ENCODE measurements at regions not wholly inside any gene's neighbourhood (a gene's known extent, or its start where the extent isn't known, plus 50 kb on each side); places are given as distances from the start of the nearest gene placed in this dataset.

DNA sequence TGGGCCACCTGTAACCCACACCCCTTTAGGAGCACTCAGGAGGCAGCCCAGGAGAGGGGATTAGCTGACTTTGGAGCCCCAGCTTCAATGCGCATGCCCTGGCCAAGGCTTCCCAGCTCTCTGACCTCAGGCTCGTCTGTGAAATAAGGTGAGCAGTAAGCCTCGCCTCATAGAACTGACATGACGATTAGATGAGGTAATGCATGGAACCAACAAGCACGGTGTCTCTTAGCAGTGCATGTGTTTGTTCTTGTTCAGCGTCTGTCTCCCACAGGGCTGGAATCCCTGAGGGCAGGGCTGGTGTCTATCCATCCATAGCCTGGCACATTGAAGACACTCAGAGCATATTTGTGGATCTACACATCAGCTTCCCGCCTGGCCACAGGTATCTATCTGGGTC is 415.4 kb downstream of the MN1 start (continued):
- TF ChIP-seq MAFK (IDR thresholded peaks at IDR 0.05; ENCODE audit: low read depth, low read length): no peak

DNA sequence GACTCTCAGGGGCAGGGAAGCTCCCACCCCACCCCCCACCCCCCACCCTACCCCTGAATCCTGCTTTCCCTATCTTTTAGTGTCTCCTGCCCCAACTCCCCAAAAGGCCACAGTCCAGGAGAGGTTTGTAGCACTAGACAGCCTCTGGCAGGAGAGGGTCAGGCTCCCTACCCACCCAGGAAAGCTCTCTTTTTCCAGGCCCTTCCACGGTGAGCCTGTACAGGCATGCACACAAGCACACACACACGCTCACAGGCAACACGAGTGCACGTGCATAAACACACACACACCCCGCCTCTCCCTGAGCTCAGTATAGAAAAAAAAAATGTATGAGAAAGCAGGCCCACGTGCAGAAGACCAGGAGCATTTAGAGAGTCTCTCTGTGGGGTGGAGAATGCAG is 414.0 kb downstream of the MN1 start:
- Histone ChIP-seq H3K4ac (replicated peaks; ENCODE audit: insufficient read length, low read depth, low read length) (no peak overlapping the region), H2AFZ (ENCODE audit: low read length) (no peak overlapping the region), H3K23ac (ENCODE audit: insufficient read length) (no peak overlapping the region), H3K14ac (ENCODE audit: insufficient read length) (no peak overlapping the region), H4K8ac (ENCODE audit: extremely low read depth, insufficient read depth, low read length) (no peak overlapping the region), H3K9me3 (ENCODE audit: insufficient read depth in 2 of 2, low read depth in 1 of 2, low read length in 1 of 2) (no peaks in the 10 kb centered on the region), H3K79me2 (ENCODE audit: control insufficient read depth in 1 of 2, insufficient read depth in 2 of 2, low read length in 2 of 2) (no peaks in the 10 kb centered on the region), H2BK15ac (ENCODE audit: low read length) (no peak overlapping the region), H2BK12ac (ENCODE audit: low read depth, low read length) (no peak overlapping the region), H3K56ac (replicated peaks; ENCODE audit: insufficient read length, low read depth, low read length) (no peak overlapping the region), H3K4me1 (replicated peaks in 1 of 4; ENCODE audit: control insufficient read depth in 3 of 4, insufficient read depth in 4 of 4, low read length in 3 of 4) (no peaks in the 10 kb centered on the region; a peak in 1 of 7 replicates), H2AK5ac (ENCODE audit: low read depth, low read length) (no peak overlapping the region), H3K9ac (replicated peaks in 1 of 4; ENCODE audit: extremely low read depth in 1 of 4, low read depth in 3 of 4, low read length in 3 of 4) (no peak overlapping the region), H2BK5ac (ENCODE audit: low read depth, low read length) (no peak overlapping the region), H3K27ac (ENCODE audit: low read depth, low read length) (no peak overlapping the region), H3K4me3 (ENCODE audit: extremely low read depth in 1 of 4, insufficient read depth in 2 of 4, low read depth in 3 of 4, low read length in 4 of 4) (no peak overlapping the region), H2BK120ac (replicated peaks; ENCODE audit: low read depth, low read length) (no peak overlapping the region), H3K18ac (ENCODE audit: extremely low read depth, low read length) (no peak overlapping the region), H2BK20ac (ENCODE audit: low read length) (no peak overlapping the region), H4K20me1 (replicated peaks in 1 of 2; ENCODE audit: control insufficient read depth in 1 of 2, insufficient read depth in 2 of 2, low read length in 2 of 2) (no peaks in the 10 kb centered on the region), H3K79me1 (ENCODE audit: low read depth, low read length) (no peaks in the 10 kb centered on the region), H4K5ac (ENCODE audit: insufficient read length, low read depth, low read length) (no peak overlapping the region), H3K4me2 (ENCODE audit: insufficient read depth in 1 of 2, low read depth in 2 of 2, low read length in 2 of 2) (no peak overlapping the region), H3K27me3 (replicated peaks in 1 of 4; ENCODE audit: control insufficient read depth in 3 of 4, extremely low read depth in 1 of 4, insufficient read depth in 3 of 4, low read length in 3 of 4) (no peaks in the 10 kb centered on the region), H4K91ac (replicated peaks; ENCODE audit: insufficient read length, low read length) (no peak overlapping the region), H3K23me2 (ENCODE audit: low read depth, low read length) (no peaks in the 10 kb centered on the region), H3K36me3 (ENCODE audit: control insufficient read depth in 2 of 4, insufficient read depth in 4 of 4, low read length in 3 of 4) (no peaks in the 10 kb centered on the region)
- DNase-seq (ENCODE audit: low read depth in 1 of 2, low spot score in 2 of 2) (no peak), FAIRE-seq (no peak)
- WGBS, 2 experiments (ENCODE audit: extremely low coverage in 1 of 2, insufficient coverage in 1 of 2, insufficient read length in 1 of 2, insufficient replicate concordance in 2 of 2, low coverage in 1 of 2, low lambda C conversion rate in 2 of 2, missing lambda C conversion rate in 1 of 2): 83% methylated on average over 6 of the region's 6 CpGs; no CpG with 5 or more reads in 1 of the 2 experiments
- POLR2A ChIA-PET (ENCODE audit: partially characterized antibody): no interaction called here
- CTCF ChIA-PET (ENCODE audit: partially characterized antibody): interaction anchor here (1.5 kb wide), 1 partner anchor 17 kb away, joined by 4 read pairs; no protein-coding TSS in a partner anchor
- TF ChIP-seq CBX5 (IDR thresholded peaks at IDR 0.05; ENCODE audit: low read depth, low read length) (no peak), MAFK (IDR thresholded peaks at IDR 0.05; ENCODE audit: low read depth, low read length) (no peak), BRCA1 (IDR thresholded peaks at IDR 0.05; ENCODE audit: low read depth, low read length) (no peak), HDAC6 (IDR thresholded peaks at IDR 0.05; ENCODE audit: low read depth, low read length) (no peak), SP1 (IDR thresholded peaks at IDR 0.05; ENCODE audit: low read depth, low read length) (no peak)

All from H1 (cell line).